SU-DHL-6 (cell line): ENCODE measurements at regions not wholly inside any gene's neighbourhood (a gene's known extent, or its start where the extent isn't known, plus 50 kb on each side); places are given as distances from the start of the nearest gene placed in this dataset.

Source experiments
- H2AFZ ChIP-seq: fragments of 200-600 bp; sonication (generic); 2 replicates; pipeline ENCODE4 v1.6.1; 2014; ENCODE audit warnings: low read depth, mild to moderate bottlenecking, moderate library complexity, mixed read lengths, antibody characterized with exemption, low read length; ENCODE audit not compliant: severe bottlenecking
- H3F3A ChIP-seq: fragments of 200-600 bp; shearing (Covaris generic); 2 replicates; pipeline ENCODE4 v1.6.0; 2016; ENCODE audit warnings: antibody characterized with exemption, mild to moderate bottlenecking; ENCODE audit not compliant: insufficient read depth
- H3K27ac ChIP-seq: fragments of 200-600 bp; sonication (generic); 2 replicates; pipeline ENCODE4 v1.5.1; 2016; ENCODE audit warnings: low read depth, mild to moderate bottlenecking, low read length, moderate library complexity, mixed read lengths
- H3K27me3 ChIP-seq: fragments of 200-600 bp; sonication (generic), shearing (Covaris generic); 2 replicates; pipeline ENCODE4 v1.6.0; 2014; ENCODE audit warnings: mild to moderate bottlenecking, low read length
- H3K36me3 ChIP-seq: fragments of 200-600 bp; sonication (generic); 2 replicates; pipeline ENCODE4 v1.6.1; 2014; ENCODE audit warnings: mild to moderate bottlenecking, low read length, mixed read lengths
- H3K4me2 ChIP-seq: fragments of 300-600, 200-600 bp; shearing (Covaris generic), sonication (generic); 2 replicates; pipeline ENCODE4 v1.6.0; 2014; ENCODE audit warnings: low read length, low read depth, mild to moderate bottlenecking; ENCODE audit not compliant: poor library complexity, severe bottlenecking
- H3K4me3 ChIP-seq: fragments of 200-600 bp; sonication (generic); 2 replicates; pipeline ENCODE4 v1.5.1; 2014; ENCODE audit warnings: antibody characterized with exemption, low read length, mild to moderate bottlenecking, mixed read lengths; ENCODE audit not compliant: insufficient read depth, poor library complexity, severe bottlenecking
- H3K79me2 ChIP-seq: fragments of 200-600 bp; sonication (generic); 2 replicates; pipeline ENCODE4 v1.6.1; 2014; ENCODE audit warnings: mild to moderate bottlenecking, low read length, moderate library complexity; ENCODE audit not compliant: insufficient read depth
- H3K9ac ChIP-seq: fragments of 200-600 bp; sonication (generic); 2 replicates; pipeline ENCODE4 v1.7.0; 2014; ENCODE audit warnings: mild to moderate bottlenecking, low read length
- H3K9me2 ChIP-seq: fragments of 200-600 bp; sonication (generic); replicated peaks from 2 replicates; pipeline ENCODE4 v1.6.1; 2014; ENCODE audit warnings: low read length; ENCODE audit not compliant: insufficient read depth
- H3K9me3 ChIP-seq: fragments of 200-600 bp; sonication (generic); 2 replicates; pipeline ENCODE4 v1.6.1; 2014; ENCODE audit warnings: low read length, mixed read lengths; ENCODE audit not compliant: insufficient read depth
- H4K20me1 ChIP-seq: fragments of 200-600 bp; sonication (generic); 2 replicates; pipeline ENCODE4 v1.6.1; 2014; ENCODE audit warnings: low read depth, mild to moderate bottlenecking, antibody characterized with exemption, low read length, moderate library complexity, mixed read lengths
- EZH2phosphoT487 ChIP-seq: fragments of 200-600 bp; sonication (generic), shearing (Covaris generic); conservative IDR thresholded peaks from 2 replicates; pipeline ENCODE4 v1.6.1; 2018; ENCODE audit warnings: mild to moderate bottlenecking, antibody characterized with exemption, low read length, moderate library complexity, mixed read lengths
- TF ChIP-seq, protein P1 (sequence below): fragments of 200-600 bp; sonication (generic); IDR thresholded peaks from one replicate; pipeline ENCODE4 v1.5.1; 2017; ENCODE audit warnings: antibody characterized with exemption, mild to moderate bottlenecking, low read length, moderate library complexity; ENCODE audit not compliant: insufficient read depth, poor library complexity, severe bottlenecking

DNA sequence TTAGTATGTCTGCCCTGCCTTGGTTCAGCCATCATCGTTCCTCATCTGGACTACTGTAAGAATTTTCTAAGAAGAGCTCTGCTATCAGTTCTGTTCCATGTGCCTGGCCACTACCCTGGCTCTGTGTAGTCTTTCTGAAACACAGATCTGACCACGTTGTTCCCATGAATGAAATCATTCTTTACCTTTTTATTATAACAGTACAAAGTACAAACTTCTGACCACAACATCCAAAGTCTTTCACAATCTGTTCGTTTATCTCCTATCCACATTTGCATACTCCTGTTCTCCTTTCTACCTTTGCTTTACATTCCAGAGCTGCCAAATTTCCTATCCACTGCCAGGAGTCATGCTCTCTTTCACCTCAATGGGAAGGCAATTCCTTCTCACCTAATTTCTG, 284.6 kb upstream of the LRP1B start:
- H3K9me2 ChIP-seq = no peaks in the 10 kb centered on the region
- H3K27ac ChIP-seq = no peak overlapping the region
- no peak overlapping the region for H3K4me3 ChIP-seq
- H3K36me3 ChIP-seq = no peaks in the 10 kb centered on the region
- no peak for TF ChIP-seq EZH2phosphoT487
- TF ChIP-seq, protein P1, sequence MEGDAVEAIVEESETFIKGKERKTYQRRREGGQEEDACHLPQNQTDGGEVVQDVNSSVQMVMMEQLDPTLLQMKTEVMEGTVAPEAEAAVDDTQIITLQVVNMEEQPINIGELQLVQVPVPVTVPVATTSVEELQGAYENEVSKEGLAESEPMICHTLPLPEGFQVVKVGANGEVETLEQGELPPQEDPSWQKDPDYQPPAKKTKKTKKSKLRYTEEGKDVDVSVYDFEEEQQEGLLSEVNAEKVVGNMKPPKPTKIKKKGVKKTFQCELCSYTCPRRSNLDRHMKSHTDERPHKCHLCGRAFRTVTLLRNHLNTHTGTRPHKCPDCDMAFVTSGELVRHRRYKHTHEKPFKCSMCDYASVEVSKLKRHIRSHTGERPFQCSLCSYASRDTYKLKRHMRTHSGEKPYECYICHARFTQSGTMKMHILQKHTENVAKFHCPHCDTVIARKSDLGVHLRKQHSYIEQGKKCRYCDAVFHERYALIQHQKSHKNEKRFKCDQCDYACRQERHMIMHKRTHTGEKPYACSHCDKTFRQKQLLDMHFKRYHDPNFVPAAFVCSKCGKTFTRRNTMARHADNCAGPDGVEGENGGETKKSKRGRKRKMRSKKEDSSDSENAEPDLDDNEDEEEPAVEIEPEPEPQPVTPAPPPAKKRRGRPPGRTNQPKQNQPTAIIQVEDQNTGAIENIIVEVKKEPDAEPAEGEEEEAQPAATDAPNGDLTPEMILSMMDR = no peak
- H3K79me2 ChIP-seq = no peaks in the 10 kb centered on the region
- no peak overlapping the region for H3K4me2 ChIP-seq
- no peaks in the 10 kb centered on the region for H3K9me3 ChIP-seq
- peaks cover 3% of the 10 kb centered on the region; the same call in 1 of the 2 replicates for H4K20me1 ChIP-seq
- H2AFZ ChIP-seq = no peak overlapping the region
- no peaks in the 10 kb centered on the region for H3F3A ChIP-seq
- no peak overlapping the region for H3K9ac ChIP-seq
- H3K27me3 ChIP-seq = no peaks in the 10 kb centered on the region

DNA sequence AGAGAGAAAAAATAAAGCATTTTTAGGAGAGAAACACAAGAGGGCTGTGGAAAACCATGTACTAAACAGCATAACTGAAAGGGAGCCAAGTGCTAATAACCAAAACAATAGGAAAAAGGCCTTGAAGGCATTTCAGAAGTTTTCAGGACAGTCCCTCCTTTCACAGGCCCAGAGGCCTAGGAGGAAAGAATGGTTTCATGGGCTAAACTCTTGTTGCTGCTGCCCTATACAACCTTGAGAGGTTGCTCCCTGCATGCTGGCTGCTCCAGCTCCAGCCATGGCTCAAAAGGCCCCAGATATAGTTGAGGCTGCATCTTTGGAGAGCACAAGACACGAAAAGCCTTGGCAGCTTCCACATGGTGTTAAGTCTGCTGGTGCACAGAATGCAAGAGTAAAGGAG, 267.4 kb upstream of the LRP1B start:
- TF ChIP-seq, protein P1 = no peak
- no peak for TF ChIP-seq EZH2phosphoT487

DNA sequence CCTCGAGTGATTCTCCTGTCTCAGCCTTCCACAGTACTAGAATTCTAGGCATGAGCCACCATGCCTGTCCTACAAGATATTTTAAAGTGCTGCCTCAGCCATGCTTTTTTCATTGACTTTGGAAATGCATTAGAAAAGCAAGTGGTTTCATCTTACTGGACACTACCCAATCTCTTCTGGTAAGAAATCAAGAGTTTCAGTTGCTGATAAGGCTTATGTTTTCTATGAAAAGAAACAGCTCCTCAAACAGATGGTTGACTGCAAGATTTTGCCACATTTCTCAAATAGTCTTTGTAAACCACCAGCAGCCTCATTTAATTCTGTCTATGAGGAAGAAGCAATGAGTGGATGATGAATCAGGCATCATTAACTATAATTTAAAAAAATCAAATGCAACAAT, 264.5 kb upstream of the LRP1B start:
- Histone ChIP-seq H3K9me3 (peaks cover 11% of the 10 kb centered on the region; the same call in 1 of the 2 replicates), H3K9me2 (no peaks in the 10 kb centered on the region), H3K9ac (no peak overlapping the region), H3K4me3 (no peak overlapping the region), H3F3A (no peaks in the 10 kb centered on the region), H3K79me2 (no peaks in the 10 kb centered on the region), H3K36me3 (no peaks in the 10 kb centered on the region), H3K4me2 (no peak overlapping the region), H3K27me3 (no peaks in the 10 kb centered on the region), H4K20me1 (no peaks in the 10 kb centered on the region), H2AFZ (no peak overlapping the region), H3K27ac (no peak overlapping the region)
- no peak for TF ChIP-seq EZH2phosphoT487
- TF ChIP-seq, protein P1 = no peak

More for the DNA sequence above, 267.4 kb upstream of the LRP1B start:
- no peaks in the 10 kb centered on the region for H3K36me3 ChIP-seq
- H3K4me3 ChIP-seq = no peak overlapping the region
- no peak overlapping the region for H3K9ac ChIP-seq
- H3F3A ChIP-seq = no peaks in the 10 kb centered on the region
- H2AFZ ChIP-seq = no peak overlapping the region
- H3K27me3 ChIP-seq = no peaks in the 10 kb centered on the region
- H3K9me3 ChIP-seq = peaks cover 11% of the 10 kb centered on the region; the same call in 1 of the 2 replicates
- no peaks in the 10 kb centered on the region for H3K9me2 ChIP-seq
- H3K4me2 ChIP-seq = no peak overlapping the region
- no peak overlapping the region for H3K27ac ChIP-seq
- no peaks in the 10 kb centered on the region for H4K20me1 ChIP-seq
- H3K79me2 ChIP-seq = no peaks in the 10 kb centered on the region
